K562 (cell line): ENCODE measurements at regions not wholly inside any gene's neighbourhood (a gene's known extent, or its start where the extent isn't known, plus 50 kb on each side); places are given as distances from the start of the nearest gene placed in this dataset.

Experiments
- ATAC-seq: fragments of 200-7000 bp; cut with Tn5 transposase; 3 replicates; pipeline ENCODE4 v1.9.1; 2020; ENCODE audit warnings: moderate library complexity
- BruUV-seq: library from RNA; stranded (reverse); fragments of 400-500 nt; replicated peaks from 2 replicates; lab custom pipeline; 2021; lab: Mats Ljungman, UMichigan
- CTCF ChIA-PET: fragments of 300-600 bp; formaldehyde crosslinking; extraction: SDS; loops from one replicate; lab custom pipeline; 2021; ENCODE audit warnings: low intra/inter-chr PET ratio; lab: Yijun Ruan, JAX
- POLR2A ChIA-PET: fragments of 300-600, 350-650 bp; sonication (Branson Sonifier 250); formaldehyde crosslinking; extraction: SDS; loops from one replicate; lab custom pipeline; 2021; ENCODE audit warnings: antibody characterized with exemption, inconsistent platforms; lab: Yijun Ruan, JAX
- DNase-seq, 4 experiments: peaks; one replicate each; pipeline versions ENCODE4 v3.0.0 to v3.0.0-alpha.2; 2011 to 2018; ENCODE audit warnings: low spot score in 3 of 4, mixed read lengths in 3 of 4; ENCODE audit errors: extremely low read depth in 1 of 4
- FAIRE-seq: peaks from 2 replicates; lab custom pipeline; 2011; peaks lifted over from hg19 to GRCh38; lab: Jason Lieb, UNC
- H2AFZ ChIP-seq: 2 replicates; pipeline ENCODE4 v1.6.0; 2011; ENCODE audit warnings: low read depth, low read length, control low read depth, inconsistent platforms
- H3K27ac ChIP-seq: fragments of 200-600 bp; 3 replicates; pipeline ENCODE4 v1.8.0; 2011; ENCODE audit warnings: low read depth, mild to moderate bottlenecking, control low read depth, inconsistent platforms, low read length, moderate library complexity, mixed read lengths; ENCODE audit errors: extremely low read depth
- H3K27me3 ChIP-seq, 2 experiments: fragments of 300-600 bp in 1 of 2; 2 replicates in 1 of 2; 3 replicates in 1 of 2; pipeline versions ENCODE4 v1.6.0 to v1.8.0; 2011; ENCODE audit warnings: inconsistent platforms in 2 of 2, low read length in 2 of 2, mild to moderate bottlenecking in 1 of 2, mixed read lengths in 1 of 2, moderate library complexity in 1 of 2; ENCODE audit not compliant: control insufficient read depth in 2 of 2, insufficient read depth in 2 of 2
- H3K36me3 ChIP-seq: fragments of 300-600 bp; 3 replicates; pipeline ENCODE4 v1.8.0; 2011; ENCODE audit warnings: mild to moderate bottlenecking, low read length, inconsistent platforms; ENCODE audit not compliant: control insufficient read depth, insufficient read depth
- H3K4me1 ChIP-seq, 2 experiments: fragments of 200-600 bp in 1 of 2; replicated peaks in 1 of 2; 2 replicates in 1 of 2; 3 replicates in 1 of 2; pipeline versions ENCODE4 v1.5.1 to v1.8.0; 2011; ENCODE audit warnings: inconsistent platforms in 2 of 2, low read length in 2 of 2, mild to moderate bottlenecking in 1 of 2, mixed read lengths in 1 of 2, moderate library complexity in 1 of 2; ENCODE audit not compliant: control insufficient read depth in 2 of 2, insufficient read depth in 2 of 2
- H3K4me2 ChIP-seq: 2 replicates; pipeline ENCODE4 v1.6.1; 2011; ENCODE audit warnings: low read length, control low read depth, inconsistent platforms, mixed read lengths; ENCODE audit not compliant: insufficient read depth
- H3K4me3 ChIP-seq: fragments of 200-600 bp; sonication (generic), shearing (Covaris generic); 2 replicates; pipeline ENCODE4 v1.5.1; 2016; ENCODE audit warnings: control low read depth, inconsistent platforms
- H3K79me2 ChIP-seq: fragments of 200-600 bp; 3 replicates; pipeline ENCODE4 v1.8.0; 2011; ENCODE audit warnings: low read length, inconsistent platforms; ENCODE audit not compliant: control insufficient read depth, insufficient read depth
- H3K9ac ChIP-seq, 2 experiments: 2 replicates each; pipeline versions ENCODE4 v1.6.0 to v1.6.1; 2011; ENCODE audit warnings: low read depth in 2 of 2, low read length in 2 of 2, control low read depth in 1 of 2, inconsistent platforms in 1 of 2, mild to moderate bottlenecking in 1 of 2, mixed read lengths in 1 of 2; ENCODE audit not compliant: insufficient read depth in 1 of 2
- H3K9me1 ChIP-seq: one replicate; pipeline ENCODE4 v1.6.0; 2011; ENCODE audit warnings: inconsistent platforms, mild to moderate bottlenecking, low read length, moderate library complexity; ENCODE audit not compliant: control insufficient read depth, insufficient read depth
- H3K9me3 ChIP-seq: replicated peaks from 2 replicates; pipeline ENCODE4 v1.5.1; 2011; ENCODE audit warnings: low read depth, low read length, inconsistent platforms; ENCODE audit not compliant: control insufficient read depth, insufficient read depth
- H4K20me1 ChIP-seq: replicated peaks from 2 replicates; pipeline ENCODE4 v1.6.1; 2011; ENCODE audit warnings: low read length, inconsistent platforms, mixed read lengths; ENCODE audit not compliant: control insufficient read depth, insufficient read depth
- CREM ChIP-seq: IDR thresholded peaks from 2 replicates; pipeline ENCODE4 v1.6.1; 2014; ENCODE audit warnings: antibody characterized with exemption, low read depth
- DNMT1 ChIP-seq: fragments of 450-650 bp; IDR thresholded peaks from 2 replicates; pipeline ENCODE4 v1.6.1; 2016; ENCODE audit warnings: antibody characterized with exemption, mild to moderate bottlenecking
- ELF1 ChIP-seq: fragments of 200-800 bp; sonication (Bioruptor generic); IDR thresholded peaks from 2 replicates; pipeline ENCODE4 v1.6.1; 2016; ENCODE audit warnings: missing genetic modification characterization, missing compliant biosample characterization
- MCM2 ChIP-seq: fragments of 450-650 bp; IDR thresholded peaks from 2 replicates; pipeline ENCODE4 v1.6.1; 2017; ENCODE audit warnings: low read depth, mild to moderate bottlenecking
- MTF1 ChIP-seq: fragments of 250-450 bp; sonication (Bioruptor Pico); IDR thresholded peaks from 2 replicates; pipeline ENCODE4 v1.9.0; 2021; ENCODE audit warnings: moderate library complexity, mild to moderate bottlenecking, inconsistent platforms, borderline replicate concordance
- PPARD ChIP-seq: fragments of 250-450 bp; sonication (Bioruptor Pico); IDR thresholded peaks from 2 replicates; pipeline ENCODE4 v1.8.0; 2022; ENCODE audit warnings: inconsistent platforms, mild to moderate bottlenecking, moderate library complexity
- SIN3A ChIP-seq, 2 experiments: fragments of 150-350 bp in 1 of 2; IDR thresholded peaks; 2 replicates each; pipeline ENCODE4 v1.6.1; 2011 to 2016; ENCODE audit warnings: borderline replicate concordance in 2 of 2, low read depth in 2 of 2, low read length in 2 of 2, mild to moderate bottlenecking in 2 of 2, moderate library complexity in 2 of 2; ENCODE audit not compliant: control insufficient read depth in 1 of 2
- TEAD1 ChIP-seq, 2 experiments: fragments of 450-650 bp in 1 of 2; sonication (generic) in 1 of 2; formaldehyde crosslinking; IDR thresholded peaks; 2 replicates each; pipeline versions ENCODE4 v1.4.0 to v1.8.0; 2020 to 2022; ENCODE audit warnings: mild to moderate bottlenecking in 2 of 2, missing genetic modification reagents in 1 of 2
- USF2 ChIP-seq: sonication (generic); formaldehyde crosslinking; IDR thresholded peaks from 2 replicates; pipeline ENCODE4 v1.5.0; 2020; ENCODE audit warnings: missing genetic modification reagents
- ZBED1 ChIP-seq: IDR thresholded peaks from 2 replicates; pipeline ENCODE4 v1.6.1; 2014
- ZNF395 ChIP-seq: fragments of 200-800 bp; sonication (Bioruptor generic); IDR thresholded peaks from 2 replicates; pipeline ENCODE4 v1.6.1; 2017; ENCODE audit warnings: missing genetic modification characterization, missing compliant biosample characterization
- WGBS: fragments of 100-300 bp; shearing (Covaris generic); methylation state at CpG from one replicate; pipeline ENCODE4 v1.1.6; 2016; ENCODE audit warnings: low coverage, mixed read lengths; ENCODE audit not compliant: insufficient coverage; ENCODE audit errors: missing lambda C conversion rate; 5-methylcytosine and 5-hydroxymethylcytosine counted together
- in situ Hi-C: fragments of 300-500 bp; cut with MboI; formaldehyde crosslinking; loops from 4 replicates; pipeline ENCODE4 v1.15.0; 2018; ENCODE audit warnings: inconsistent platforms, mixed read lengths
- intact Hi-C: fragments of 100-400 bp; cut with micrococcal nuclease; formaldehyde crosslinking; loops from 2 replicates; pipeline ENCODE4 v1.14.2; 2022
- TF ChIP-seq, protein P1 (sequence below): sonication (generic); formaldehyde crosslinking; IDR thresholded peaks from 2 replicates; pipeline ENCODE4 v1.8.1; 2023; ENCODE audit warnings: missing genetic modification reagents, mild to moderate bottlenecking, borderline replicate concordance

DNA sequence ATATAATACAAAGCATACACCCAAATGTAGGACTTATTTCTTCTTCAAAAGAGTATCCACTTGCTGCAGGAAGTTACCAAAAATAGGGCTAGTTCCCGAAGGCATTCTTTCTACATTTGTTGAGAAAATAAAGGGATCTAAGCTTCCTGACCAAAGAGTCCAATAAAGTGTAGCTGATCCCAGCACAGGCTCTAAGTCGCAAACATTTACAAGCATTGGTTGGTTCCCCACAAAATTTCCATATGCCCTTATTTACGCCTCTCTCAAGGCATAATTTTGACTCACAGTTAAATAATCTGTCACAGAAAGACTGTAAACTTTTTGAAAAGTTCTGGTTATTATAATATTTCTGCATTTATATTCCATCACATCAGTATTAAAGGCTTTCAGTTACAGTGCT is 1520.1 kb upstream of the ZEB2 start:
- ChIA-PET CTCF (no interaction called here), POLR2A (no interaction called here)
- WGBS, result 9% methylated on average over 3 of the region's 3 CpGs
- ATAC-seq (no peak), FAIRE-seq (no peak)
- no peaks in the 10 kb centered on the region for H3K36me3 ChIP-seq
- H3K27me3 ChIP-seq, result no peaks in the 10 kb centered on the region
- H3K4me1 ChIP-seq, result no peaks in the 10 kb centered on the region
- no peak overlapping the region for H2AFZ ChIP-seq
- TF ChIP-seq ZBED1 (no peak), SIN3A (IDR thresholded peaks at IDR 0.05; ENCODE audit: borderline replicate concordance in 2 of 2, control insufficient read depth in 1 of 2, low read depth in 2 of 2, low read length in 2 of 2) (no peak), ELF1 (no peak), ZNF395 (CRISPR knock-in tag) (no peak), PPARD (no peak), TEAD1 (CRISPR knock-in tag; IDR thresholded peaks at IDR 0.05) (no peak), CREM (no peak), MCM2 (no peak), DNMT1 (no peak), USF2 (CRISPR knock-in tag) (no peak), MTF1 (CRISPR knock-in tag) (no peak)
- TF ChIP-seq, protein P1, sequence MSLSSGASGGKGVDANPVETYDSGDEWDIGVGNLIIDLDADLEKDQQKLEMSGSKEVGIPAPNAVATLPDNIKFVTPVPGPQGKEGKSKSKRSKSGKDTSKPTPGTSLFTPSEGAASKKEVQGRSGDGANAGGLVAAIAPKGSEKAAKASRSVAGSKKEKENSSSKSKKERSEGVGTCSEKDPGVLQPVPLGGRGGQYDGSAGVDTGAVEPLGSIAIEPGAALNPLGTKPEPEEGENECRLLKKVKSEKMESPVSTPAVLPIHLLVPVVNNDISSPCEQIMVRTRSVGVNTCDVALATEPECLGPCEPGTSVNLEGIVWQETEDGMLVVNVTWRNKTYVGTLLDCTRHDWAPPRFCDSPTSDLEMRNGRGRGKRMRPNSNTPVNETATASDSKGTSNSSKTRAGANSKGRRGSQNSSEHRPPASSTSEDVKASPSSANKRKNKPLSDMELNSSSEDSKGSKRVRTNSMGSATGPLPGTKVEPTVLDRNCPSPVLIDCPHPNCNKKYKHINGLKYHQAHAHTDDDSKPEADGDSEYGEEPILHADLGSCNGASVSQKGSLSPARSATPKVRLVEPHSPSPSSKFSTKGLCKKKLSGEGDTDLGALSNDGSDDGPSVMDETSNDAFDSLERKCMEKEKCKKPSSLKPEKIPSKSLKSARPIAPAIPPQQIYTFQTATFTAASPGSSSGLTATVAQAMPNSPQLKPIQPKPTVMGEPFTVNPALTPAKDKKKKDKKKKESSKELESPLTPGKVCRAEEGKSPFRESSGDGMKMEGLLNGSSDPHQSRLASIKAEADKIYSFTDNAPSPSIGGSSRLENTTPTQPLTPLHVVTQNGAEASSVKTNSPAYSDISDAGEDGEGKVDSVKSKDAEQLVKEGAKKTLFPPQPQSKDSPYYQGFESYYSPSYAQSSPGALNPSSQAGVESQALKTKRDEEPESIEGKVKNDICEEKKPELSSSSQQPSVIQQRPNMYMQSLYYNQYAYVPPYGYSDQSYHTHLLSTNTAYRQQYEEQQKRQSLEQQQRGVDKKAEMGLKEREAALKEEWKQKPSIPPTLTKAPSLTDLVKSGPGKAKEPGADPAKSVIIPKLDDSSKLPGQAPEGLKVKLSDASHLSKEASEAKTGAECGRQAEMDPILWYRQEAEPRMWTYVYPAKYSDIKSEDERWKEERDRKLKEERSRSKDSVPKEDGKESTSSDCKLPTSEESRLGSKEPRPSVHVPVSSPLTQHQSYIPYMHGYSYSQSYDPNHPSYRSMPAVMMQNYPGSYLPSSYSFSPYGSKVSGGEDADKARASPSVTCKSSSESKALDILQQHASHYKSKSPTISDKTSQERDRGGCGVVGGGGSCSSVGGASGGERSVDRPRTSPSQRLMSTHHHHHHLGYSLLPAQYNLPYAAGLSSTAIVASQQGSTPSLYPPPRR (CRISPR knock-in tag), result no peak
- TF ChIP-seq, all 486 proteins: peak for 0
- Histone ChIP-seq H3K9me1 (no peaks in the 10 kb centered on the region), H3K4me3 (no peak overlapping the region), H3K79me2 (no peaks in the 10 kb centered on the region), H3K9me3 (no peaks in the 10 kb centered on the region), H3K4me2 (no peak overlapping the region), H3K9ac (no peak overlapping the region), H4K20me1 (no peaks in the 10 kb centered on the region), H3K27ac (no peak overlapping the region)
- DNase-seq, result no peak
- intact Hi-C loops (no loop called here), in situ Hi-C loops (no loop called here)
- no TSS peak for BruUV-seq
